RWPE1 (cell line): ENCODE measurements at regions not wholly inside any gene's neighbourhood (a gene's known extent, or its start where the extent isn't known, plus 50 kb on each side); places are given as distances from the start of the nearest gene placed in this dataset.

Experiments
- CTCF ChIA-PET: fragments of 350-600 bp; sonication (Branson Sonifier 250); formaldehyde crosslinking; extraction: SDS; loops from one replicate; lab custom pipeline; 2021; lab: Yijun Ruan, JAX
- POLR2A ChIA-PET: fragments of 400-600 bp; formaldehyde crosslinking; extraction: SDS; loops from one replicate; lab custom pipeline; 2020; ENCODE audit warnings: antibody characterized with exemption; ENCODE audit not compliant: low non-redundant PET; lab: Yijun Ruan, JAX
- DNase-seq: peaks from one replicate; pipeline ENCODE4 v3.0.0; 2012; ENCODE audit warnings: low spot score
- H3K27ac ChIP-seq: fragments of 450-650 bp; 2 replicates; pipeline ENCODE4 v1.5.1; 2017
- CTCF ChIP-seq: fragments of 450-650 bp; conservative IDR thresholded peaks from 2 replicates; pipeline ENCODE4 v1.5.1; 2017; ENCODE audit warnings: low read depth, mild to moderate bottlenecking

- no peak for DNase-seq
- ChIA-PET CTCF (interaction anchor here (0.9 kb wide), 1 partner anchor 90 kb away, joined by 3 read pairs; no protein-coding TSS in a partner anchor), POLR2A (no interaction called here)
- H3K27ac ChIP-seq = no peak overlapping the region
- no peak for TF ChIP-seq CTCF
Measured at GRCh38 chr5:115417076-115417475, 120.6 kb upstream of the CCDC112 start.

GRCh38 chr5:115415143-115415491, 118.7 kb upstream of the CCDC112 start:
- ChIA-PET POLR2A (interaction anchor here (0.6 kb wide), 1 partner anchor 116 kb away, joined by 5 read pairs; no protein-coding TSS in a partner anchor), CTCF (interaction anchor here (0.6 to 0.7 kb wide), 2 partner anchors 24 to 88 kb away, joined by 3 to 4 read pairs; no protein-coding TSS in a partner anchor)
- peak; percentile 69 for DNase-seq
- H3K27ac ChIP-seq = no peak overlapping the region
- TF ChIP-seq CTCF = no peak

GRCh38 chr5:115414406-115415142, 118.1 kb upstream of the CCDC112 start:
- no peak for DNase-seq

GRCh38 chr5:115413651-115414050, 117.2 kb upstream of the CCDC112 start:
- ChIA-PET CTCF (interaction anchor here (0.6 to 0.7 kb wide), 3 partner anchors 30 to 226 kb away, joined by 3 read pairs; no protein-coding TSS in a partner anchor), POLR2A (no interaction called here)
- TF ChIP-seq CTCF = no peak
- no peak for DNase-seq
- H3K27ac ChIP-seq = no peak overlapping the region

More at GRCh38 chr5:115414406-115415142, 118.1 kb upstream of the CCDC112 start:
- TF ChIP-seq CTCF = no peak
- CTCF ChIA-PET = interaction anchor here (0.5 to 0.6 kb wide), 3 partner anchors 9 to 31 kb away, joined by 3 to 4 read pairs (median 3); no protein-coding TSS in a partner anchor
- no peak overlapping the region for H3K27ac ChIP-seq
- POLR2A ChIA-PET = interaction anchor here (0.6 kb wide), 1 partner anchor 117 kb away, joined by 5 read pairs; no protein-coding TSS in a partner anchor

- ChIA-PET CTCF (no interaction called here), POLR2A (no interaction called here)
- DNase-seq = no peak
- H3K27ac ChIP-seq = no peak overlapping the region
- TF ChIP-seq CTCF = no peak
Measured at GRCh38 chr5:115409094-115409493, 112.6 kb upstream of the CCDC112 start.

- H3K27ac ChIP-seq = no peak overlapping the region
- POLR2A ChIA-PET = interaction anchor here (0.5 kb wide), 1 partner anchor 156 kb away, joined by 3 read pairs; no protein-coding TSS in a partner anchor
- CTCF ChIA-PET = no interaction called here
- no peak for TF ChIP-seq CTCF
- no peak for DNase-seq
Measured at GRCh38 chr5:115402822-115403577, 106.5 kb upstream of the CCDC112 start.
